Peyer's patch (tissue), 4 donors: ENCODE measurements at regions not wholly inside any gene's neighbourhood (a gene's known extent, or its start where the extent isn't known, plus 50 kb on each side); places are given as distances from the start of the nearest gene placed in this dataset.

Experiments
- CTCF ChIP-seq, 6 experiments: fragments of 450-650 bp in 4 of 6; fragments of 200-600 bp in 2 of 6; sonication (generic) in 1 of 6; IDR thresholded peaks; one replicate each; pipeline ENCODE4 v1.5.1; 2017 to 2019; ENCODE audit warnings: antibody characterized with exemption in 6 of 6, mild to moderate bottlenecking in 3 of 6, moderate library complexity in 1 of 6
- POLR2A ChIP-seq, 2 donors: fragments of 450-650 bp; IDR thresholded peaks; one replicate each; pipeline ENCODE4 v1.5.1; 2017; ENCODE audit warnings: antibody characterized with exemption in 2 of 2, mild to moderate bottlenecking in 2 of 2, moderate library complexity in 2 of 2

DNA sequence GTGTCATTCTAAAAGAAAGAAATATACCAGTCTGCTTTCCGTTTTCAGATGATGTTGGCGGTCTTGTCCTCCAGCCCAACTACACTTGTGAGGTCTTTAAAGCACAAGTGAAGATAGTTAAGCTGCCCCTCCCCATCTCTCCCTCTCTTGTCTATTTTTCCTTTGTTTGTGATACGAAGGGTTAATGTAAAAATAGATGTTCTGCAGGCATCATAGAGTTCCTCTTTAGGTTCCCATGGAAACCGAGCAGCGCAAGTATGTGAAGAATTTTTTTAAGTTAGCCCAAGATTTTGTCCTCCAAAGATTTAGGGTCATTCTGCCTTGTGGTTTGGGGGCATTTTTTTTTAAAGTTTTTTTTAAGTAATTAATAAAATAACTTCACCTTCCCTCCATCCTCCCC, 232.4 kb upstream of the AJAP1 start:
- TF ChIP-seq CTCF (IDR thresholded peaks at IDR 0.05): no peak
- no peak for TF ChIP-seq POLR2A (IDR thresholded peaks at IDR 0.05)
